ENCODE measurements at regions not wholly inside any gene's neighbourhood (a gene's known extent, or its start where the extent isn't known, plus 50 kb on each side); places are given as distances from the start of the nearest gene placed in this dataset.

GRCh38 chr6:165834613-165835259, 171.7 kb upstream of the PDE10A start:
- Histone ChIP-seq H3K27ac (no peak overlapping the region), H3K9me3 (no peaks in the 10 kb centered on the region), H3K4me1 (no peaks in the 10 kb centered on the region), H3K4me3 (no peak overlapping the region), H3K36me3 (no peaks in the 10 kb centered on the region), H3K27me3 (no peaks in the 10 kb centered on the region)
- no peak for TF ChIP-seq CTCF (IDR thresholded peaks at IDR 0.05)
- intact Hi-C loops (cut with DNase I): no loop called here
- no peak for DNase-seq (ENCODE audit: low spot score in 2 of 2)

GRCh38 chr6:165833355-165833754, 170.3 kb upstream of the PDE10A start:
- no peaks in the 10 kb centered on the region for H3K9me3 ChIP-seq
- intact Hi-C loops (cut with DNase I): no loop called here
- H3K36me3 ChIP-seq: no peaks in the 10 kb centered on the region
- TF ChIP-seq CTCF (IDR thresholded peaks at IDR 0.05): no peak
- H3K4me1 ChIP-seq: no peaks in the 10 kb centered on the region
- H3K27ac ChIP-seq: no peak overlapping the region
- H3K27me3 ChIP-seq: no peaks in the 10 kb centered on the region
- no peak for DNase-seq (ENCODE audit: low spot score in 2 of 2)
- H3K4me3 ChIP-seq: no peak overlapping the region

- no peaks in the 10 kb centered on the region for H3K27me3 ChIP-seq
- no peaks in the 10 kb centered on the region for H3K9me3 ChIP-seq
- no peak for DNase-seq (ENCODE audit: low spot score in 2 of 2)
- H3K27ac ChIP-seq: no peak overlapping the region
- no peak for TF ChIP-seq CTCF (IDR thresholded peaks at IDR 0.05)
- H3K36me3 ChIP-seq: no peaks in the 10 kb centered on the region
- no peaks in the 10 kb centered on the region for H3K4me1 ChIP-seq
- H3K4me3 ChIP-seq: no peak overlapping the region
- intact Hi-C loops (cut with DNase I): no loop called here
Measured at GRCh38 chr6:165831812-165832510, 168.9 kb upstream of the PDE10A start.

- Histone ChIP-seq H3K9me3 (no peaks in the 10 kb centered on the region), H3K27me3 (no peaks in the 10 kb centered on the region), H3K4me3 (no peak overlapping the region), H3K27ac (no peak overlapping the region), H3K36me3 (no peaks in the 10 kb centered on the region), H3K4me1 (no peaks in the 10 kb centered on the region)
- TF ChIP-seq CTCF (IDR thresholded peaks at IDR 0.05): no peak
- DNase-seq (ENCODE audit: low spot score in 2 of 2): no peak
- intact Hi-C loops (cut with DNase I): no loop called here
Measured at GRCh38 chr6:165830761-165831160, 167.7 kb upstream of the PDE10A start.

- no peaks in the 10 kb centered on the region for H3K4me1 ChIP-seq
- H3K27me3 ChIP-seq: no peaks in the 10 kb centered on the region
- intact Hi-C loops (cut with DNase I): no loop called here
- H3K27ac ChIP-seq: no peak overlapping the region
- no peaks in the 10 kb centered on the region for H3K36me3 ChIP-seq
- no peaks in the 10 kb centered on the region for H3K9me3 ChIP-seq
- DNase-seq (ENCODE audit: low spot score in 2 of 2): no peak
- no peak for TF ChIP-seq CTCF (IDR thresholded peaks at IDR 0.05)
- no peak overlapping the region for H3K4me3 ChIP-seq
Measured at GRCh38 chr6:165829376-165829775, 166.3 kb upstream of the PDE10A start.

Measured in ascending aorta (tissue), 2 donors.